K562 (cell line): ENCODE measurements at regions not wholly inside any gene's neighbourhood (a gene's known extent, or its start where the extent isn't known, plus 50 kb on each side); places are given as distances from the start of the nearest gene placed in this dataset.

Source experiments
- ATAC-seq: fragments of 200-7000 bp; cut with Tn5 transposase; 3 replicates; pipeline ENCODE4 v1.9.1; 2020; ENCODE audit warnings: moderate library complexity
- BruUV-seq: library from RNA; stranded (reverse); fragments of 400-500 nt; replicated peaks from 2 replicates; lab custom pipeline; 2021; lab: Mats Ljungman, UMichigan
- CTCF ChIA-PET: fragments of 300-600 bp; formaldehyde crosslinking; extraction: SDS; loops from one replicate; lab custom pipeline; 2021; ENCODE audit warnings: low intra/inter-chr PET ratio; lab: Yijun Ruan, JAX
- POLR2A ChIA-PET: fragments of 300-600, 350-650 bp; sonication (Branson Sonifier 250); formaldehyde crosslinking; extraction: SDS; loops from one replicate; lab custom pipeline; 2021; ENCODE audit warnings: antibody characterized with exemption, inconsistent platforms; lab: Yijun Ruan, JAX
- DNase-seq, 4 experiments: peaks; one replicate each; pipeline versions ENCODE4 v3.0.0 to v3.0.0-alpha.2; 2011 to 2018; ENCODE audit warnings: low spot score in 3 of 4, mixed read lengths in 3 of 4; ENCODE audit errors: extremely low read depth in 1 of 4
- FAIRE-seq: peaks from 2 replicates; lab custom pipeline; 2011; peaks lifted over from hg19 to GRCh38; lab: Jason Lieb, UNC
- H2AFZ ChIP-seq: 2 replicates; pipeline ENCODE4 v1.6.0; 2011; ENCODE audit warnings: low read depth, low read length, control low read depth, inconsistent platforms
- H3K27ac ChIP-seq: fragments of 200-600 bp; 3 replicates; pipeline ENCODE4 v1.8.0; 2011; ENCODE audit warnings: low read depth, mild to moderate bottlenecking, control low read depth, inconsistent platforms, low read length, moderate library complexity, mixed read lengths; ENCODE audit errors: extremely low read depth
- H3K27me3 ChIP-seq, 2 experiments: fragments of 300-600 bp in 1 of 2; 2 replicates in 1 of 2; 3 replicates in 1 of 2; pipeline versions ENCODE4 v1.6.0 to v1.8.0; 2011; ENCODE audit warnings: inconsistent platforms in 2 of 2, low read length in 2 of 2, mild to moderate bottlenecking in 1 of 2, mixed read lengths in 1 of 2, moderate library complexity in 1 of 2; ENCODE audit not compliant: control insufficient read depth in 2 of 2, insufficient read depth in 2 of 2
- H3K36me3 ChIP-seq: fragments of 300-600 bp; 3 replicates; pipeline ENCODE4 v1.8.0; 2011; ENCODE audit warnings: mild to moderate bottlenecking, low read length, inconsistent platforms; ENCODE audit not compliant: control insufficient read depth, insufficient read depth
- H3K4me1 ChIP-seq, 2 experiments: fragments of 200-600 bp in 1 of 2; replicated peaks in 1 of 2; 2 replicates in 1 of 2; 3 replicates in 1 of 2; pipeline versions ENCODE4 v1.5.1 to v1.8.0; 2011; ENCODE audit warnings: inconsistent platforms in 2 of 2, low read length in 2 of 2, mild to moderate bottlenecking in 1 of 2, mixed read lengths in 1 of 2, moderate library complexity in 1 of 2; ENCODE audit not compliant: control insufficient read depth in 2 of 2, insufficient read depth in 2 of 2
- H3K4me2 ChIP-seq: 2 replicates; pipeline ENCODE4 v1.6.1; 2011; ENCODE audit warnings: low read length, control low read depth, inconsistent platforms, mixed read lengths; ENCODE audit not compliant: insufficient read depth
- H3K4me3 ChIP-seq: fragments of 200-600 bp; sonication (generic), shearing (Covaris generic); 2 replicates; pipeline ENCODE4 v1.5.1; 2016; ENCODE audit warnings: control low read depth, inconsistent platforms
- H3K79me2 ChIP-seq: fragments of 200-600 bp; 3 replicates; pipeline ENCODE4 v1.8.0; 2011; ENCODE audit warnings: low read length, inconsistent platforms; ENCODE audit not compliant: control insufficient read depth, insufficient read depth
- H3K9ac ChIP-seq, 2 experiments: 2 replicates each; pipeline versions ENCODE4 v1.6.0 to v1.6.1; 2011; ENCODE audit warnings: low read depth in 2 of 2, low read length in 2 of 2, control low read depth in 1 of 2, inconsistent platforms in 1 of 2, mild to moderate bottlenecking in 1 of 2, mixed read lengths in 1 of 2; ENCODE audit not compliant: insufficient read depth in 1 of 2
- H3K9me1 ChIP-seq: one replicate; pipeline ENCODE4 v1.6.0; 2011; ENCODE audit warnings: inconsistent platforms, mild to moderate bottlenecking, low read length, moderate library complexity; ENCODE audit not compliant: control insufficient read depth, insufficient read depth
- H3K9me3 ChIP-seq: replicated peaks from 2 replicates; pipeline ENCODE4 v1.5.1; 2011; ENCODE audit warnings: low read depth, low read length, inconsistent platforms; ENCODE audit not compliant: control insufficient read depth, insufficient read depth
- H4K20me1 ChIP-seq: replicated peaks from 2 replicates; pipeline ENCODE4 v1.6.1; 2011; ENCODE audit warnings: low read length, inconsistent platforms, mixed read lengths; ENCODE audit not compliant: control insufficient read depth, insufficient read depth
- EHMT2 ChIP-seq: fragments of 450-650 bp; IDR thresholded peaks from 2 replicates; pipeline ENCODE4 v1.6.1; 2018; ENCODE audit warnings: antibody characterized with exemption
- KDM2B ChIP-seq: fragments of 250-450 bp; sonication (Bioruptor Pico); IDR thresholded peaks from 2 replicates; pipeline ENCODE4 v1.8.0; 2021; ENCODE audit warnings: mild to moderate bottlenecking, moderate library complexity
- MTA1 ChIP-seq: fragments of 450-650 bp; IDR thresholded peaks from 2 replicates; pipeline ENCODE4 v1.6.1; 2017; ENCODE audit warnings: borderline replicate concordance
- MTF1 ChIP-seq: fragments of 250-450 bp; sonication (Bioruptor Pico); IDR thresholded peaks from 2 replicates; pipeline ENCODE4 v1.9.0; 2021; ENCODE audit warnings: moderate library complexity, mild to moderate bottlenecking, inconsistent platforms, borderline replicate concordance
- NEUROD1 ChIP-seq: fragments of 150-350 bp; IDR thresholded peaks from 2 replicates; pipeline ENCODE4 v1.6.1; 2014; ENCODE audit warnings: borderline replicate concordance, low read length, low read depth; ENCODE audit not compliant: partially characterized antibody
- POLR3A ChIP-seq: IDR thresholded peaks from 2 replicates; pipeline ENCODE4 v1.6.1; 2011; ENCODE audit warnings: borderline replicate concordance, mild to moderate bottlenecking, moderate library complexity; ENCODE audit not compliant: insufficient read length, insufficient read depth; ENCODE audit errors: extremely low read depth
- TRIM24 ChIP-seq, 2 experiments: fragments of 450-650 bp; IDR thresholded peaks; 2 replicates each; pipeline ENCODE4 v1.6.1; 2016
- ZBED1 ChIP-seq: IDR thresholded peaks from 2 replicates; pipeline ENCODE4 v1.6.1; 2014
- ZNF764 ChIP-seq: fragments of 250-450 bp; sonication (Bioruptor Pico); IDR thresholded peaks from 2 replicates; pipeline ENCODE4 v1.4.0; 2020; ENCODE audit warnings: low read depth, mild to moderate bottlenecking, moderate library complexity
- WGBS: fragments of 100-300 bp; shearing (Covaris generic); methylation state at CpG from one replicate; pipeline ENCODE4 v1.1.6; 2016; ENCODE audit warnings: low coverage, mixed read lengths; ENCODE audit not compliant: insufficient coverage; ENCODE audit errors: missing lambda C conversion rate; 5-methylcytosine and 5-hydroxymethylcytosine counted together
- in situ Hi-C: fragments of 300-500 bp; cut with MboI; formaldehyde crosslinking; loops from 4 replicates; pipeline ENCODE4 v1.15.0; 2018; ENCODE audit warnings: inconsistent platforms, mixed read lengths
- intact Hi-C: fragments of 100-400 bp; cut with micrococcal nuclease; formaldehyde crosslinking; loops from 2 replicates; pipeline ENCODE4 v1.14.2; 2022
- TF ChIP-seq, protein P1 (sequence below), 2 experiments: IDR thresholded peaks; 2 replicates each; pipeline ENCODE4 v1.6.1; 2012; ENCODE audit warnings: improper control_type of control experiment in 2 of 2, low read depth in 2 of 2, low read length in 2 of 2, borderline replicate concordance in 1 of 2

DNA sequence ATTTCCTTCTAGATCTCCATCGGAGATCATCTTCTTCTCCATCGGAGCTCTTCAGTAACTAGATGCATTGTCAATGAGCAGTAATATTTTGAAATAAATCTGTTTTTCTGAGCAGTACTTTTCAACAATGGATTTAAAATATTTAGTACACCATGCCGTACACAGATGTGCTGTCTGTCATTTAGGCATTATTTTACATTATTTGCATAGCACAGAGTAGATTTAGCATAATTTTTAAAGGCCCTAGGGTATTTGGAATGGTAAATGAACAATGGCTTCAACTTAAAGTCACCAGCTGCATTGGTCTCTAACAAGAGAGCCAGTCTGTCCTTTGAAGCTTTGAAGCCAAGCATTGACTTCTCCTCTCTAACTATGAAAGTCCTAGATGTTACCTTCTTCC is 95.4 kb upstream of the ANKFN1 start:
- DNase-seq: no peak
- no peaks in the 10 kb centered on the region for H3K27me3 ChIP-seq
- no peak overlapping the region for H3K4me2 ChIP-seq
- no peaks in the 10 kb centered on the region for H3K79me2 ChIP-seq
- BruUV-seq: no TSS peak
- WGBS: 2% methylated on average over 3 of the region's 3 CpGs
- FAIRE-seq: no peak
- H3K9ac ChIP-seq: no peak overlapping the region
- no peak overlapping the region for H2AFZ ChIP-seq
- TF ChIP-seq ZBED1 (no peak), NEUROD1 (no peak), TRIM24 (IDR thresholded peaks at IDR 0.05) (no peak), KDM2B (CRISPR knock-in tag) (no peak), MTF1 (no peak), POLR3A (no peak), EHMT2 (no peak)
- H4K20me1 ChIP-seq: no peaks in the 10 kb centered on the region
- no peaks in the 10 kb centered on the region for H3K9me1 ChIP-seq
- in situ Hi-C loops: no loop called here
- ATAC-seq: no peak
- no peaks in the 10 kb centered on the region for H3K36me3 ChIP-seq
- H3K27ac ChIP-seq: no peak overlapping the region
- no peaks in the 10 kb centered on the region for H3K9me3 ChIP-seq
- ChIA-PET POLR2A (interaction anchor here (0.7 kb wide), 1 partner anchor 888 kb away, joined by 3 read pairs; no protein-coding TSS in a partner anchor), CTCF (no interaction called here)
- H3K4me1 ChIP-seq: no peaks in the 10 kb centered on the region
- intact Hi-C loops: no loop called here
- no peak overlapping the region for H3K4me3 ChIP-seq

DNA sequence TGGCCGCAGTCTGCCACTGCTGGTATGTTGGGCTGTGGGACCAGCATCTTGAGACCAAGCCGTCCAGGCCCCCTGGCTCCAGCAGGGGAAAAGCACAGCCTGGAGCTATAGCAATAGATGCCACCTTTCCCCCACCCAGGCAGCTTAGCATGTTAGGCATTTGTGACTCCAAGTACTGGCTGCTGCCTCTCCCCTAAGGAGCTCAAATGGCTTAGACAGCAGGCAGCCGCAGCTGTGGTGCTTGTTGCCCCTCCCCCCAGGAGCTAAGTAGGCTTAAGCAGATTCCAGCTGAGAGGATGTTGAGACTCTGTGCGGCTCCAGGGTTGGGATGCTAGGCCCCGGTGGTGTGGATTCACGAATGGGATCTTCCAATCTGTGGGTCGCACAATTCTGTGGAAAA is 88.8 kb upstream of the ANKFN1 start:
- no peak overlapping the region for H3K4me3 ChIP-seq
- no TSS peak for BruUV-seq
- ATAC-seq (no peak), FAIRE-seq (no peak), DNase-seq (no peak)
- no peaks in the 10 kb centered on the region for H3K27me3 ChIP-seq
- no peaks in the 10 kb centered on the region for H3K9me3 ChIP-seq
- H3K27ac ChIP-seq: no peak overlapping the region
- H3K9ac ChIP-seq: no peak overlapping the region
- ChIA-PET CTCF (no interaction called here), POLR2A (no interaction called here)
- TF ChIP-seq, protein P1, sequence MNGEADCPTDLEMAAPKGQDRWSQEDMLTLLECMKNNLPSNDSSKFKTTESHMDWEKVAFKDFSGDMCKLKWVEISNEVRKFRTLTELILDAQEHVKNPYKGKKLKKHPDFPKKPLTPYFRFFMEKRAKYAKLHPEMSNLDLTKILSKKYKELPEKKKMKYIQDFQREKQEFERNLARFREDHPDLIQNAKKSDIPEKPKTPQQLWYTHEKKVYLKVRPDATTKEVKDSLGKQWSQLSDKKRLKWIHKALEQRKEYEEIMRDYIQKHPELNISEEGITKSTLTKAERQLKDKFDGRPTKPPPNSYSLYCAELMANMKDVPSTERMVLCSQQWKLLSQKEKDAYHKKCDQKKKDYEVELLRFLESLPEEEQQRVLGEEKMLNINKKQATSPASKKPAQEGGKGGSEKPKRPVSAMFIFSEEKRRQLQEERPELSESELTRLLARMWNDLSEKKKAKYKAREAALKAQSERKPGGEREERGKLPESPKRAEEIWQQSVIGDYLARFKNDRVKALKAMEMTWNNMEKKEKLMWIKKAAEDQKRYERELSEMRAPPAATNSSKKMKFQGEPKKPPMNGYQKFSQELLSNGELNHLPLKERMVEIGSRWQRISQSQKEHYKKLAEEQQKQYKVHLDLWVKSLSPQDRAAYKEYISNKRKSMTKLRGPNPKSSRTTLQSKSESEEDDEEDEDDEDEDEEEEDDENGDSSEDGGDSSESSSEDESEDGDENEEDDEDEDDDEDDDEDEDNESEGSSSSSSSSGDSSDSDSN (IDR thresholded peaks at IDR 0.05; ENCODE audit: borderline replicate concordance in 1 of 2, low read depth in 2 of 2, low read length in 2 of 2): no peak
- TF ChIP-seq ZNF764 (CRISPR knock-in tag): no peak
- no peak for TF ChIP-seq MTA1
- 0% methylated on average over 7 of the region's 7 CpGs for WGBS
- H3K4me2 ChIP-seq: no peak overlapping the region
- no peaks in the 10 kb centered on the region for H3K4me1 ChIP-seq
- no peaks in the 10 kb centered on the region for H4K20me1 ChIP-seq
- in situ Hi-C loops: no loop called here
- intact Hi-C loops: no loop called here
- no peaks in the 10 kb centered on the region for H3K79me2 ChIP-seq
- H2AFZ ChIP-seq: no peak overlapping the region
- no peaks in the 10 kb centered on the region for H3K36me3 ChIP-seq
- H3K9me1 ChIP-seq: no peaks in the 10 kb centered on the region
